Immature natural killer cell (primary cell): ENCODE measurements at regions not wholly inside any gene's neighbourhood (a gene's known extent, or its start where the extent isn't known, plus 50 kb on each side); places are given as distances from the start of the nearest gene placed in this dataset.
"Not testable (repeated sequence)": the region's sequence is repeated elsewhere in the genome, so short reads cannot be mapped to it uniquely, and the experiment has no call there.

Experiments used
- DNase-seq, 3 donors: peaks; one replicate each; pipeline ENCODE4 v3.0.0; 2022; ENCODE audit warnings: mixed read lengths in 1 of 3
- H3K27ac Mint-ChIP-seq, 6 donors: one replicate each; pipeline ENCODE4 v1.8.0; 2020; ENCODE audit warnings: mixed read lengths in 6 of 6, mild to moderate bottlenecking in 5 of 6, inconsistent platforms in 4 of 6, moderate library complexity in 3 of 6
- H3K27me3 Mint-ChIP-seq, 3 donors: one replicate each; pipeline ENCODE4 v1.8.0; 2020 to 2021; ENCODE audit warnings: low read depth in 3 of 3, mild to moderate bottlenecking in 3 of 3, mixed read lengths in 3 of 3, moderate library complexity in 3 of 3, inconsistent platforms in 1 of 3
- H3K36me3 Mint-ChIP-seq, 3 donors: one replicate each; pipeline ENCODE4 v1.8.0; 2020; ENCODE audit warnings: mixed read lengths in 3 of 3, inconsistent platforms in 2 of 3, mild to moderate bottlenecking in 2 of 3
- H3K4me1 Mint-ChIP-seq, 2 donors: one replicate each; pipeline ENCODE4 v1.8.0; 2020; ENCODE audit warnings: inconsistent platforms in 2 of 2, mild to moderate bottlenecking in 2 of 2, mixed read lengths in 2 of 2, moderate library complexity in 1 of 2
- H3K4me3 Mint-ChIP-seq, 5 donors: one replicate each; pipeline ENCODE4 v1.8.0; 2020; ENCODE audit warnings: mild to moderate bottlenecking in 5 of 5, mixed read lengths in 5 of 5, inconsistent platforms in 3 of 5, moderate library complexity in 3 of 5
- H3K9me3 Mint-ChIP-seq, 6 donors: one replicate each; pipeline ENCODE4 v1.8.0; 2020; ENCODE audit warnings: mild to moderate bottlenecking in 6 of 6, mixed read lengths in 6 of 6, inconsistent platforms in 4 of 6, moderate library complexity in 3 of 6

DNA sequence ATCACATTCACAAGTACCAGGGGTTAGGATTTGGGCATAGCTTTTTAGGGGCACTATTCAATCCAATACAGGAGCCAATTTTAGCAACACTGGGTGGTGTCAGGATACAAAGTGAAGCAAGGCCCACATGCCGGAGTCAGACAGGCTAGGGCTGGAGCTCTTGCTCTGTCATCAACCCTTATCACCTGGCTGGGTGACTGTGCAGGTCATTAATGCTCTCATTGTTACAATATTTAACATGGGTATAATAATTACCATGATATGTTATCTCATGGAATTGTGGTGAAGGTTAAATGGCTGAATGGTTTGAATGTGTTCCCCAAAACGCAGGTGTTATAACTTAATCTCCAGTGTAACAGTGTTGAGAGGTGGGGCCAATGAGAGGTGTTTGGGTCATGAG is 143.3 kb upstream of the THY1 start:
- DNase-seq, result no peak
- H3K27ac Mint-ChIP-seq, result no peak overlapping the region
- peaks cover 2 to 9% (median 6%) of the 10 kb centered on the region in 3 donors for H3K27me3 Mint-ChIP-seq
- H3K4me3 Mint-ChIP-seq, result no peak overlapping the region
- H3K9me3 Mint-ChIP-seq, result peaks cover 0 to 2% (median 0%) of the 10 kb centered on the region in 6 donors
- peaks cover 0 to 2% of the 10 kb centered on the region in 2 donors for H3K4me1 Mint-ChIP-seq
- no peaks in the 10 kb centered on the region for H3K36me3 Mint-ChIP-seq

- H3K4me3 Mint-ChIP-seq, H3K4me1 Mint-ChIP-seq, H3K36me3 Mint-ChIP-seq, H3K27me3 Mint-ChIP-seq, H3K9me3 Mint-ChIP-seq, H3K27ac Mint-ChIP-seq, DNase-seq: not testable (repeated sequence)
These were observed 142.7 kb upstream of the THY1 start for GRCh38 chr11:119565693-119566092.

DNA sequence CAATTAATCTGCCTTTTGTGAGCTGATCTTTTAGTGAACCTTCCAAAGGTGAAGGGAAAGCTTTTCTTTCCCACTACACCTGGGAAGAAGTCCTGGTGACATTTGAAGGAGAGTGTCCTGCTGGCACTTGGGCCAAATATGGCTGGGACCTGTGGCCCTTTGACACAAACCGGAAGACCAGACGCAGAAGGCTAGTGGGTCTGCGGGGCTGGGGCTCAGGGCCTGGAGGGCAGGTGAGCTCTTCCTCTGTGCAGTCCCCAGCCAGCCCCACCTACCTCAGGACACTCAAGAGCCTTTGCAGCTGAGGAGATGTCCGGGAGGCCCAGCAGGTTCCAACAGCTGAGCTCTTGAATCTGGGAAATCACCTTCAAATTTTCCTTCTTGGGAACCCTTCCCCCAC is 138.0 kb upstream of the THY1 start:
- Mint-ChIP-seq H3K4me1 (no peaks in the 10 kb centered on the region), H3K4me3 (no peak overlapping the region), H3K27ac (no peak overlapping the region), H3K9me3 (peaks cover 0 to 2% (median 0%) of the 10 kb centered on the region in 6 donors), H3K27me3 (peaks cover 6 to 12% (median 6%) of the 10 kb centered on the region in 3 donors), H3K36me3 (no peaks in the 10 kb centered on the region)
- no peak for DNase-seq

- no peak for DNase-seq
- H3K9me3 Mint-ChIP-seq, result peaks cover 0 to 2% (median 0%) of the 10 kb centered on the region in 6 donors
- no peak overlapping the region for H3K4me3 Mint-ChIP-seq
- no peaks in the 10 kb centered on the region for H3K4me1 Mint-ChIP-seq
- no peak overlapping the region for H3K27ac Mint-ChIP-seq
- peaks cover 6 to 12% (median 6%) of the 10 kb centered on the region in 3 donors for H3K27me3 Mint-ChIP-seq
- no peaks in the 10 kb centered on the region for H3K36me3 Mint-ChIP-seq
These were observed 137.3 kb upstream of the THY1 start for GRCh38 chr11:119560291-119560690.

- Mint-ChIP-seq H3K9me3 (peaks cover 0 to 4% (median 0%) of the 10 kb centered on the region in 6 donors), H3K27me3 (peaks cover 1 to 5% (median 2%) of the 10 kb centered on the region in 3 donors), H3K36me3 (no peaks in the 10 kb centered on the region), H3K4me1 (no peaks in the 10 kb centered on the region), H3K27ac (no peak overlapping the region), H3K4me3 (no peak overlapping the region)
- no peak for DNase-seq
These were observed 129.1 kb upstream of the THY1 start for GRCh38 chr11:119552106-119552485.

DNA sequence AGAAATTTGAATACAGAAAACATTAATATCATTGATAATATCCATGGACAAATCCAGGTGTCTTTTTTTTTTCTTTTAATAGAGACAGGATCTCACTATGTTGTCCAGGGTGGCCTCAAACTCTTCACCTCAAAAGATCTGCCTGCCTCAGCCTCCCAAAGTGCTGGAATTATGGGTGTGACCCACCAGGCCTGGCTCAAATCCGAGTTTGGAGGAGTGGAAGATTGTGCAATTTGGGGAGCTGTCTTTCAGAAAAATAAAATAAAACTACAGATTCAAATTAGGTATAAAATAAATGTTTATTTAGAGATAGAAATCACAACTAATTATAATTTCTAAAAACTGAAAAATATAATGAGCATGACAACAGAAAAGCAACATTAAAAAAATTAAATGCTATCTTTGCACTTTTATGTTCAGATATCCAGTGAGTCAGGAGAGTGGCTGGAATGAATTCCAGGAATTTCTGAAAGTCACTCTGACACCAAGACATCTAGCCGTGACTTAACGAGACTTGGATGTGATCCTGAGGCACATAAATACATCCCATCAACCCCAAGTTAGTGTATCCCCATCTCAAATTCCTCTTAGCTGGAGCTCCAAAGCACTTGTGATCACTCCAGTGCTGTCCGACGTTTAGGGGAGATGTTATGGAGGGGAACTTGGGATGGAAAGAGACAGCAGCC is 128.6 kb upstream of the THY1 start:
- H3K27me3 Mint-ChIP-seq, result peaks cover 0 to 5% (median 2%) of the 10 kb centered on the region in 3 donors
- no peak overlapping the region for H3K4me3 Mint-ChIP-seq
- DNase-seq, result no peak
- H3K36me3 Mint-ChIP-seq, result no peaks in the 10 kb centered on the region
- no peaks in the 10 kb centered on the region for H3K4me1 Mint-ChIP-seq
- no peak overlapping the region for H3K27ac Mint-ChIP-seq
- H3K9me3 Mint-ChIP-seq, result peaks cover 0 to 4% (median 0%) of the 10 kb centered on the region in 6 donors

DNA sequence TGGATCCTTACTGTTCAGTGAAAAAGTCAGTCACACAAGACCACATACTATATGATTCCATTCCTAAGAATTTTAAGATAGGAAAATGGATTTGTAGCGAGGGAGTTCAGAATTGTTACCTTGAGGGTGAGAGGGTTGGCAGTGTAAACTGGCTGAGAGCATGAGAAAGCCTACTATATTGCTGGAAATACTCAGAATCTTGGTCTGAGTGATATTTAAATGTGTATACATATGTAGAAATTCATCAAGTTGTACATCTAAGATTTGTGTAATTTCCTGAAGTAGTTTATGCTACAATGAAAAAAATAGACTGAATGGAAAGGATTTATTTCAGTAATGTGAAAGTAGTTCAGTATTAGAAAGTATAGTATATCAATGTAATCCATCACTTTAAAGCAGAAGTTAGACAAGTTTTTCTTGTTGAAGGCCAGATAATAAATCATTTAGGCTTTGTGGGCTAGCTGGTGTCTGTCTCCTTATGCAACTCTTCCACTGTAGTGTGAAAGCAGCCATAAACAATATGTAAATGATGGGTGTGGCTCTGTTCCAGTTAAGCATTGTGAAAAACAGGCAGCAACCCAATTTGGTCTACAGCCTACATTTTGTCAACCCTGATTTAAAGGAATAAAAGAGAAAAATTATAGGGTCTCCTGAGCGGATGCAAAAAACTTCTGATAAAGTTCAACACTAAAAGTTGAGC is 127.2 kb upstream of the THY1 start:
- Mint-ChIP-seq H3K27ac (no peak overlapping the region), H3K36me3 (no peaks in the 10 kb centered on the region), H3K4me1 (no peaks in the 10 kb centered on the region), H3K9me3 (peaks cover 0 to 4% (median 0%) of the 10 kb centered on the region in 6 donors), H3K27me3 (peaks cover 0 to 5% (median 3%) of the 10 kb centered on the region in 3 donors), H3K4me3 (no peak overlapping the region)
- DNase-seq, result no peak

DNA sequence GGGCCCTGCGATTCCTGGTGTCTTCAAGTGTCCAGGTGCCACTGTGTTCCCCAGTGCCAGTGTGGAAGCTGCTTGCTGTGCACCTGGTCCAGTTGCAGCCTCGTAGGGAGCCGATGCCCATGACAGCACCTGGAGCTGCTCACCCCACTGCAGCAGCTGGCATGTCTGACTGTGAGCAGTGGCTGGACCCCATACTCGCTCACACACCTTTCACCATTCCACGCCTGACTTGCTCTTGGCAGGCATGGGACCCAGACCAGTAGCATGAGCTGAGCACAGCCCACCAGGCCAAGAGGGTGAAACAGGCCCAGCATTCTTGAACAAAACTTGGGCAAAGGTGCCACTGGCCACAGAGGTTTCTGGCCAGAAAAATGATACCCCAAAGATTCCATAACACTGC is 124.5 kb upstream of the THY1 start:
- Mint-ChIP-seq H3K4me1 (no peaks in the 10 kb centered on the region), H3K27ac (no peak overlapping the region), H3K27me3 (peaks cover 0 to 1% (median 0%) of the 10 kb centered on the region in 3 donors), H3K4me3 (no peak overlapping the region), H3K36me3 (no peaks in the 10 kb centered on the region), H3K9me3 (peaks cover 0 to 4% (median 0%) of the 10 kb centered on the region in 6 donors)
- no peak for DNase-seq

DNA sequence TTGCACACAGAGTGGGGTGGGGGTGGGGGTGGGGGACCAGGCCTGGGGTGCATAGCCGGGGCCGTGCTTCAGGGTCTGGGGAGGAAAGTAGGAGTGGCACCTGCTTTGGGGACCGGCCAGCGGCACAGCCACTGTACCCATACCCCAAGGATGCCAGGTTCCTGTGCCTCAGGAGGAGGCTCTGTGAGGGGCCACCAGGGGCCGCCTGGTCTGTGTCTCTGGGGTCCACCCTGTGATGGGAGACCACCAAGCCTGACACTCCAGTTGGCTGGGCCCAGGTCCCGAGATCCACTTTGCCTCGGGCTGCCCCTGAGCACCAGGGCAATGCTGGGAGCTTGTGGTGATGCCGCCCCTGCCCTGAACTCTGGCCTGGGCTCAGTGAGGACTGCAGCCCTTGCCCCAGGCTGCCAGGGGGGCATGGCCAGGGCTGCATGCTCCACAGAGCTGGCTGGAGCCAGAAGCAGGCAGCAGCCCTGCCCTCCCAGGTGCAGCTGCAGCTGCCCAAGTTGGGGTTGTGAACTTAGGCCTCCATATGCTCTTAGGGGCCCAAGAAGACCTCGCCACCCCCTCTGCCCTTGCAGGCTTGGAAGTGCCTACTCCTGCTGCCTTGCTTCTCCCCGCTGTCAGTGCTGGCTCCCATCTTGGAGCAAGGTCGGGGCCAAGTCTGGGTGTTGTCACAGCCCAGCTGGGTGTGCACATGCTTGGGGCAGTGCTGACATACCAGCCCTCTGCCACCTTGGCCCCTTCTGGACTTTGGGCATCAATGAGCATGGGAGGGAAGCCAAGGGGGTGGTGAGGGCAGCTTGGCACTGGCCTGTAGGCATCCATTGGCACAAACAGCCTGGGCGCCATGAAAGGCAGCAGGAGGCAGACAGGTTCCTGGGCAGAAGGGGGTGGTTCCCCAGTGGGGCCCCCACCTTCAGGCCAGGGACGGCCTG is 123.3 kb upstream of the THY1 start:
- Mint-ChIP-seq H3K36me3 (no peaks in the 10 kb centered on the region), H3K27ac (no peak overlapping the region)

DNA sequence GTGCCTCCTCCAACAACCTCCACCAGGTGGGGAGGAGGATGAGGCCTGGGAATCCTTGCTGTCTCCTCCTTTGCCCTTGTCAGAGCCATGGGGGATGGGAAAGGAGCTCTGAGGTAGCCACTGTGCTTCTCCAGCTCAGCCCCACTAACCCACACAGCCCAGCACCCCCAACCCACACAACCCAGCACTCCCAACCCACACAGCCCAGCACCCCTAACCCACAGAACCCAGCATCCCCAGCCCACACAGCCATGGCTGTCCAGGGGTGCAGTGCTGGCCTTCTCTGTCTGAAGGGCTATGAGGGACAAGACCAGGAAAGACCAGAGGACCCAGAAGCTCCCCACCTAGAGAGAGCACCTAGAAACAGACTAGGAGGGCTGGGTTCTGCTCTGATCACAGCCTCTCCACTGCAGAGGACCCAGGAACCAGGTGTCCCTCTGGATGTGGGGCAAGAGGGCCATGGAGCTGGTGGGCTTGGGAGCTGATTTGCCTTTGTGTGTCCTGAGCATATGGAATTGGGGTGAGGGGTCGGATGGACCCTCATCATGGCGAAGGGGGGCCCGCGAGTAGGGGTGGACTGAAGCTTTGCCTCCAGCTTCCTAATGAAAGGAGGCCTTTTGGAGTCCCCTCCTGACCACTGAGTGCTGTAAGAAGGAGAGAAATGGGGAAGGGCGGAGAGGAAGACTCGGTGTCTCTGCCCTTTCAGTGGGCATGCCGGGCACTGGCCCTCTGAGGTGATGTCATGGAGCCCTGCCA is 117.6 kb upstream of the THY1 start:
- Mint-ChIP-seq H3K36me3 (no peaks in the 10 kb centered on the region), H3K27me3 (peaks cover 0 to 9% (median 4%) of the 10 kb centered on the region in 3 donors), H3K9me3 (no peaks in the 10 kb centered on the region), H3K27ac (no peak overlapping the region), H3K4me1 (no peaks in the 10 kb centered on the region), H3K4me3 (no peak overlapping the region)
- no peak for DNase-seq

More for the DNA sequence above, 123.3 kb upstream of the THY1 start:
- no peak for DNase-seq
- H3K4me3 Mint-ChIP-seq, result no peak overlapping the region
- H3K9me3 Mint-ChIP-seq, result peaks cover 0 to 4% (median 0%) of the 10 kb centered on the region in 6 donors
- peaks cover 0 to 1% (median 0%) of the 10 kb centered on the region in 3 donors for H3K27me3 Mint-ChIP-seq
- no peaks in the 10 kb centered on the region for H3K4me1 Mint-ChIP-seq

DNA sequence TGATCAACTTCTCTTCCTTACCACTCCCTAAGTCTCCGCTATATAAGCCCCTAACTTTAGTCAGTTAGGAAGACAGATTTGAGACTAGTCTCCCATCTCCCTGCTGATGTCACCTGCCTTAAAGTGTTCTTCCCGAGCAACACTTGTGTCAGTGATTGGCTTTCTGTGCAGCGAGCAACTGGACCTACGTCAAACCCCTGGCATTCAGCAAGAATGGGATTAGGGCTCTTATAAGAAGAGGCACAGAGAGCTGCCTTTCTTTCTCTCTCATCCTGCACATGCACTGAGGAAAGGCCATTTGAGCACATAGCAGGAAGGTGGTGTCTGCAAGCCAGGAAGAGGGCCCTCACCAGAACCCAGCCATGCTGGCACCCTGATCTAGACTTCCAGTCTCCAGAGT is 116.6 kb upstream of the THY1 start:
- Mint-ChIP-seq H3K27ac (no peak overlapping the region), H3K27me3 (peaks cover 0 to 9% (median 4%) of the 10 kb centered on the region in 3 donors), H3K4me1 (no peaks in the 10 kb centered on the region), H3K4me3 (no peak overlapping the region), H3K9me3 (no peaks in the 10 kb centered on the region), H3K36me3 (no peaks in the 10 kb centered on the region)
- no peak for DNase-seq

DNA sequence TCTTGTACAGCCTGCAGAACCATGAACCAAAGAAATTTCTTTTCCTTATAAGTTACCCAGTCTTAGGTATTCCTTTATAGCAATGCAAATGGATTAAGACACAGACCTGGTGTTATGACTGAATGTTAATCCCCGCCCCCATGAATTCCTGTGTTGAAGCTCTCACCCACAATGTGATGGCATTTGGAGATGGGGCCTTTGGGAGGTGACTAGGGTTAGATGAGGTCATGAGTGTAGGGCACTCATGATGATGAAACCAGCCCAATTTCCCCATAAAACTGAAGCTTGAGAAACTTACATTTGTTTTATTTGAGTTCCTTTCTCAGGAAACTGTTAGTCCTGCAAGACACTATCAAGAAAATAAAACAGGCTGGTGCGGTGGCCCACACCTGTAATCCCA is 115.8 kb upstream of the THY1 start:
- H3K4me3 Mint-ChIP-seq, result no peak overlapping the region
- H3K27ac Mint-ChIP-seq, result no peak overlapping the region
- H3K27me3 Mint-ChIP-seq, result peaks cover 0 to 10% (median 4%) of the 10 kb centered on the region in 3 donors
- DNase-seq, result no peak
- H3K36me3 Mint-ChIP-seq, result no peaks in the 10 kb centered on the region
- no peaks in the 10 kb centered on the region for H3K9me3 Mint-ChIP-seq
- no peaks in the 10 kb centered on the region for H3K4me1 Mint-ChIP-seq
